ENCODE measurements at regions not wholly inside any gene's neighbourhood (a gene's known extent, or its start where the extent isn't known, plus 50 kb on each side); places are given as distances from the start of the nearest gene placed in this dataset.

GRCh38 chr4:18398661-18399060 lies 377.1 kb upstream of the LCORL start:
- DNase-seq, result no peak

- no peak for DNase-seq
These were observed 376.3 kb upstream of the LCORL start for GRCh38 chr4:18397681-18398390.

GRCh38 chr4:18394656-18395055 lies 373.1 kb upstream of the LCORL start:
- DNase-seq, result no peak

GRCh38 chr4:18391354-18391728 lies 369.8 kb upstream of the LCORL start:
- DNase-seq, result no peak

- DNase-seq, result no peak
These were observed 369.2 kb upstream of the LCORL start for GRCh38 chr4:18390655-18391353.

GRCh38 chr4:18389115-18389514 lies 367.6 kb upstream of the LCORL start:
- DNase-seq, result no peak

- DNase-seq, result no peak
These were observed 366.5 kb upstream of the LCORL start for GRCh38 chr4:18388039-18388438.

GRCh38 chr4:18381186-18381585 lies 359.6 kb upstream of the LCORL start:
- no peak for DNase-seq

- DNase-seq, result no peak
These were observed 348.0 kb upstream of the LCORL start for GRCh38 chr4:18369561-18369960.

GRCh38 chr4:18366892-18367291 lies 345.3 kb upstream of the LCORL start:
- DNase-seq, result no peak

- DNase-seq, result no peak
These were observed 344.6 kb upstream of the LCORL start for GRCh38 chr4:18366136-18366535.

- no peak for DNase-seq
These were observed 322.0 kb upstream of the LCORL start for GRCh38 chr4:18343581-18343980.

- DNase-seq, result no peak
These were observed 321.3 kb upstream of the LCORL start for GRCh38 chr4:18342847-18343246.

GRCh38 chr4:18321956-18322530 lies 300.5 kb upstream of the LCORL start:
- DNase-seq, result no peak

GRCh38 chr4:18319431-18319830 lies 297.9 kb upstream of the LCORL start:
- DNase-seq, result no peak

GRCh38 chr4:18318682-18319388 lies 297.3 kb upstream of the LCORL start:
- DNase-seq, result no peak

- no peak for DNase-seq
These were observed 293.2 kb upstream of the LCORL start for GRCh38 chr4:18314731-18315130.

GRCh38 chr4:18297684-18298083 lies 276.1 kb upstream of the LCORL start:
- no peak for DNase-seq

GRCh38 chr4:18296411-18296810 lies 274.9 kb upstream of the LCORL start:
- no peak for DNase-seq

- no peak for DNase-seq
These were observed 273.3 kb upstream of the LCORL start for GRCh38 chr4:18294846-18295245.

GRCh38 chr4:18294021-18294420 lies 272.5 kb upstream of the LCORL start:
- no peak for DNase-seq

GRCh38 chr4:18292411-18292810 lies 270.9 kb upstream of the LCORL start:
- no peak for DNase-seq

- no peak for DNase-seq
These were observed 270.4 kb upstream of the LCORL start for GRCh38 chr4:18291981-18292380.

GRCh38 chr4:18291256-18291655 lies 269.7 kb upstream of the LCORL start:
- no peak for DNase-seq

Data from activated gamma-delta T cell treated with Interleukin-2 at 50 U/mL for 16 hours (primary cell).